ENCODE measurements at regions not wholly inside any gene's neighbourhood (a gene's known extent, or its start where the extent isn't known, plus 50 kb on each side); places are given as distances from the start of the nearest gene placed in this dataset.

DNA sequence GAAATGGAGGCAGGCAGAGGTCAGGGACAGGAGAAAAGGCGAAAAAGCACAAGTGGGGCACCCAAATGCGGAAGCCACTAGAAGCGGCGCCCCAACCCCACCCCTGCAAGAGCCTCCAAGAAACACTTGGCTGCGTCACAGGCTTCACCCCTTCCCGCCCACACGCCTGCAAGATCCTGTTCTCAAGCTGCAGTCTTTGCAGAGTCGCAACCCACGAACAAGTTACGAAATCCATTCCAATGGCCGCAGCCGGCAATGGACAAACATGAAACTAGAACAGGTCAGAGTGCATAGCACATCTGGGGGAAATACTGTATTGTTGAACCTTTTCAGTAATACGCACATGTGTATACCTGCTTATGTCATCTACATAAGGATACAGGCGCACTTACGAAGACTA is 103.6 kb downstream of the PSMG1 start:
- TF ChIP-seq EZH2 (IDR thresholded peaks at IDR 0.05; ENCODE audit: insufficient read depth, poor library complexity, severe bottlenecking) (no peak), EZH2phosphoT487 (IDR thresholded peaks at IDR 0.05; ENCODE audit: insufficient read depth, low read depth) (no peak)

Measured in GM23248 (cell line).